Ishikawa (cell line): ENCODE measurements at regions not wholly inside any gene's neighbourhood (a gene's known extent, or its start where the extent isn't known, plus 50 kb on each side); places are given as distances from the start of the nearest gene placed in this dataset.

Source experiments
- CEBPB ChIP-seq: IDR thresholded peaks from 2 replicates; pipeline ENCODE4 v1.6.1; 2012
- NFIC ChIP-seq: IDR thresholded peaks from 2 replicates; pipeline ENCODE4 v1.6.1; 2012
- TEAD4 ChIP-seq: IDR thresholded peaks from 2 replicates; pipeline ENCODE4 v1.6.1; 2012
- TF ChIP-seq, protein P1 (sequence below): IDR thresholded peaks from 2 replicates; pipeline ENCODE4 v1.6.1; 2012; ENCODE audit warnings: low read depth, mild to moderate bottlenecking

- TF ChIP-seq TEAD4: no peak
- TF ChIP-seq, protein P1, sequence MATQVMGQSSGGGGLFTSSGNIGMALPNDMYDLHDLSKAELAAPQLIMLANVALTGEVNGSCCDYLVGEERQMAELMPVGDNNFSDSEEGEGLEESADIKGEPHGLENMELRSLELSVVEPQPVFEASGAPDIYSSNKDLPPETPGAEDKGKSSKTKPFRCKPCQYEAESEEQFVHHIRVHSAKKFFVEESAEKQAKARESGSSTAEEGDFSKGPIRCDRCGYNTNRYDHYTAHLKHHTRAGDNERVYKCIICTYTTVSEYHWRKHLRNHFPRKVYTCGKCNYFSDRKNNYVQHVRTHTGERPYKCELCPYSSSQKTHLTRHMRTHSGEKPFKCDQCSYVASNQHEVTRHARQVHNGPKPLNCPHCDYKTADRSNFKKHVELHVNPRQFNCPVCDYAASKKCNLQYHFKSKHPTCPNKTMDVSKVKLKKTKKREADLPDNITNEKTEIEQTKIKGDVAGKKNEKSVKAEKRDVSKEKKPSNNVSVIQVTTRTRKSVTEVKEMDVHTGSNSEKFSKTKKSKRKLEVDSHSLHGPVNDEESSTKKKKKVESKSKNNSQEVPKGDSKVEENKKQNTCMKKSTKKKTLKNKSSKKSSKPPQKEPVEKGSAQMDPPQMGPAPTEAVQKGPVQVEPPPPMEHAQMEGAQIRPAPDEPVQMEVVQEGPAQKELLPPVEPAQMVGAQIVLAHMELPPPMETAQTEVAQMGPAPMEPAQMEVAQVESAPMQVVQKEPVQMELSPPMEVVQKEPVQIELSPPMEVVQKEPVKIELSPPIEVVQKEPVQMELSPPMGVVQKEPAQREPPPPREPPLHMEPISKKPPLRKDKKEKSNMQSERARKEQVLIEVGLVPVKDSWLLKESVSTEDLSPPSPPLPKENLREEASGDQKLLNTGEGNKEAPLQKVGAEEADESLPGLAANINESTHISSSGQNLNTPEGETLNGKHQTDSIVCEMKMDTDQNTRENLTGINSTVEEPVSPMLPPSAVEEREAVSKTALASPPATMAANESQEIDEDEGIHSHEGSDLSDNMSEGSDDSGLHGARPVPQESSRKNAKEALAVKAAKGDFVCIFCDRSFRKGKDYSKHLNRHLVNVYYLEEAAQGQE: no peak
- no peak for TF ChIP-seq CEBPB
- no peak for TF ChIP-seq NFIC
These were observed 463.4 kb upstream of the USP15 start for GRCh38 chr12:61796846-61797245.
